GM12892 (cell line): ENCODE measurements at regions not wholly inside any gene's neighbourhood (a gene's known extent, or its start where the extent isn't known, plus 50 kb on each side); places are given as distances from the start of the nearest gene placed in this dataset.

ENCODE experiments used
- DNase-seq: peaks from one replicate; pipeline ENCODE4 v3.0.0; 2011; ENCODE audit not compliant: insufficient read length
- FAIRE-seq: peaks from 2 replicates; lab custom pipeline; 2011; peaks lifted over from hg19 to GRCh38; lab: Jason Lieb, UNC
- POLR2A ChIP-seq: IDR thresholded peaks from 2 replicates; pipeline ENCODE4 v1.6.1; 2011; ENCODE audit warnings: low read depth, low read length, control low read depth
- POLR2AphosphoS5 ChIP-seq: IDR thresholded peaks from 2 replicates; pipeline ENCODE4 v1.6.1; 2011; ENCODE audit warnings: low read depth, low read length, control low read depth
- TAF1 ChIP-seq: IDR thresholded peaks from 2 replicates; pipeline ENCODE4 v1.6.1; 2011; ENCODE audit warnings: low read depth, mild to moderate bottlenecking, control low read depth, low read length, borderline replicate concordance

DNA sequence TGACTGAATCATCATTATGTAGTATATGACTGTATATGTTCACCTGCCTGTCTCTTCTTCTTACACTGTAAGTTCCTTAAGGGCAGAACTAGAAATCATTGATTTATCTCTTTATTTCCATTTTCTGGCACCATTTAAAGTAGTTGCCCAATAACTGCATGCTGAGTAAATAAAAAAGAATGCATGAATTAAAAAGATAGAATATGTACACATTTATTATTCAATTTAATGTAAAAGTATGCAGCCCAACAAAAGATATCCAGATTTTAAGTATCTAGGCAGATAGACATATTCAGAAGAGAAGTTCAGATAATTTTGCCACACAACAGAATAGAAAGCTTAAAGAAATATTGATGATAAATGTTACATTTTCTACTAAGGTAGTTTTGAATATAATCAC, 1244.6 kb upstream of the ADGRL4 start:
- FAIRE-seq (no peak), DNase-seq (no peak)
- TF ChIP-seq TAF1 (no peak), POLR2AphosphoS5 (no peak), POLR2A (no peak)

DNA sequence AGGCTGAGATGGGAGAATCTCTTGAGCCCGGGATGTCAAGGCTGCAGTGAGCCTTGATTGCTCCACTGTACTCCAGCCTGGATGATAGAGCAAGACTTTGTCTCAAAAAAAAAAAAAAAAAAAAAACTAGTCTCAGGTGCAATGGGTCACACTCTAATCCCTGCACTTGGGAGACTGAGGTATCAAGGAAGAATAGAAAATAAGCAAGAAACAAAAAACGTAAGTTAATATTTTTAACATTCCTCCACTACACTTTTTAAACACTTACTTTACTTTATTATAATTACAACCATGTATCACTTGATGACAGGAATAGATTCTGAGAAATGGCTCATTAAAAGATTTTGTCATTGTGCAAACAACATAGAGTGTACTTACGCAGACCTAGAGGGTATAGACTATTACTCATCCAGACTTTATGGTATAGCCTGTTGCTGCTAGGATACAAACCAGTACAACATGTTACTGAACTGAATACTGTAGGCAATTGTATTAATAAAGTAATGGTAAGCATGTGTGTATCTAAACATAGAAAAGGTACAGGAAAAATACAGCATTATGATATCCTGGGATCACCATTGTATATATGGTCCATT, 1244.1 kb upstream of the ADGRL4 start:
- DNase-seq (no peak), FAIRE-seq (no peak)
- no peak for TF ChIP-seq POLR2A
- no peak for TF ChIP-seq TAF1
- no peak for TF ChIP-seq POLR2AphosphoS5

DNA sequence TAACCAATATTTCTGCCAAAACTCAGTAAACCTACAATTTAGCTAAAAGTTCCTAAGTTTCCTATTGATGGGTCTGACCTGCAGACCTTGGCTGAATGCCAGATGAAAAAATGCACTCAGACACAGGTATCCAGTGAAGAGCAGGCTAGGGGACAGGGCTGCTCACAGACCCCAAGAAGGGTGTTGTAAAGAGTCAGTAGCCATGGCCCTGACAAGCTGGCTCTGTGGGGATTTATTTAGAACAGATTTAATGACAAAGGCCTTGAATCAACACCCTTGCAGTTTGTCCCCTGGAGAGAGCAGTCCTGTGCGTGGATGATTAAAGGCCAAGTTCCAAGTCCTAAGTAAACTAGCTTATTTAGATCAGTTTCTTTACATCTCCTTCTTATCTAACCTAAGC, 1243.2 kb upstream of the ADGRL4 start:
- no peak for TF ChIP-seq POLR2A
- no peak for TF ChIP-seq TAF1
- no peak for TF ChIP-seq POLR2AphosphoS5
- DNase-seq (no peak), FAIRE-seq (no peak)

DNA sequence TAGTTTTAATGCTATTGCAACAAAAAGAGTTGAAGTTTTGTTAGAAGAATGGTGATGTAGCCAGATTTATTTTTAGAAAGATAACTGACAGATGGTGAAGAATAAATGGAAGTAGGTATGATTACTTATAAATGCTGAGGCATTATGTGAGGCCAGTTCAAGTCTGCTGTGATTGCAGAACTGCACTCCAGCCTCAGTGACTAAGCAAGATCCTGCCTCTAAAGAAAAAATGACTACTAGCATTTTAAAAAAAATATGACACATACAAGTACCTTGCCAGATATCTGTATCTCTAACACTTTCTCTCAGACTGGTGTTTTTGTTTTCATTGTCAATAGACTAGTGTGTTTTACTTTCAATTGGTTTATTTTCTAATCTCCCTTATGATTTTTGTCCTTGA, 1242.4 kb upstream of the ADGRL4 start:
- DNase-seq (no peak), FAIRE-seq (no peak)
- TF ChIP-seq POLR2A (no peak), POLR2AphosphoS5 (no peak), TAF1 (no peak)

DNA sequence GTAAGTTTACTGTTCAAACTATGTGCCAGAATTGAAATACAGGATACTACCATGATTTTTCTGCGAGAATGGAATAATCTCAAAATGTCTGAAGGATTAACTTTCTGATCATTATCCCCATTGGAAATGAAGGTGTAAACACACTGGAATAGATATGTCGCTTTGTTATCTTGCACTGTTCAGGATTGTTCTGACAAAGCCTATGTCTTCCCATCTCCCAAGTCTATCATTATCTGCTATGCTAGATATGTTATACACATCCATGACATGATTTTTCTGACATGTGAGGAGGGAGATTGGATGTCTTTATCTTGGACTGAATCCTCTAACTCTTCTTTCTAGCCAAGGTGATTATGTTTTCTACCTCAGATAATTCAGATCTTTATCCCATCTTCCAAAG, 1239.3 kb upstream of the ADGRL4 start:
- TF ChIP-seq POLR2A (no peak), TAF1 (no peak), POLR2AphosphoS5 (no peak)
- no peak for DNase-seq
- FAIRE-seq: no peak

DNA sequence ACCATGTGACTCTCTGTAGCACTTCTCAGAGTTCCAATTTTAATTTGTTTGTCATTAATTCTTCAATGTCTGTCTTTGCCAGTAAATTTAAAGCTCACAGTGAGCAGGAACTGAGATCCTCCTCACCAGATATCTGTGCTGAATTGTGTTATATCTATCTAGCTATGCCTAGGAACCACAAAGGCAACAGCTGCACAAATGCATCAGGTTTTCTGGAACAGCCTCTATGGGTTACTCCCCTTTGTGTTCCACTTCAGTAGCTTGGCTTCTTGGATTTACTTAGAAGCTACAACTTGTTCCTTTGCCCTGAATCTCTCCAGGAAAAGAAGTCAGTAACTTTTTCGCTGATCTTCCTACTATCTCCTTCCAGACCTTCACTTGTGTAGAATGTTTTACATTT, 1237.8 kb upstream of the ADGRL4 start:
- DNase-seq: no peak
- no peak for TF ChIP-seq POLR2A
- TF ChIP-seq TAF1: no peak
- no peak for TF ChIP-seq POLR2AphosphoS5
- FAIRE-seq: no peak

DNA sequence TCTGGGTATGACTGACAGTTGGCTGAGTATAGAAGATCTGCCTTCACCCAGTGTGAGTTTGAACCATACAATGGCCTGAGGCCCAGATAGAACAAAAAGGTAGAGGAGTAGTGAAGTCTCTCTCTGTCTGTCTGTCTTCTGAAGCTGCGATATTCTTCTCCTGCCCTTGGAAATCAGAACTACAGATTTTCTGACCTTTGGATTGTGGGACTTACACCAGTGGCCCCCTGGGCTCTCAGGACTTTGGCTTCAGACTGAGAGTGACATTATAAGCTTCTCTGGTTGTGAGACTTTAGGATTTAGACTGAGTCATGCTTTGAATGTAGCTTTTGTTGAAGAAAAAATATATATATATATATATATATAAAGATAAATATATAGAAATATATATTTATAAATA, 1235.0 kb upstream of the ADGRL4 start:
- TF ChIP-seq POLR2A: no peak
- TF ChIP-seq POLR2AphosphoS5: no peak
- no peak for TF ChIP-seq TAF1
- no peak for DNase-seq
- no peak for FAIRE-seq

DNA sequence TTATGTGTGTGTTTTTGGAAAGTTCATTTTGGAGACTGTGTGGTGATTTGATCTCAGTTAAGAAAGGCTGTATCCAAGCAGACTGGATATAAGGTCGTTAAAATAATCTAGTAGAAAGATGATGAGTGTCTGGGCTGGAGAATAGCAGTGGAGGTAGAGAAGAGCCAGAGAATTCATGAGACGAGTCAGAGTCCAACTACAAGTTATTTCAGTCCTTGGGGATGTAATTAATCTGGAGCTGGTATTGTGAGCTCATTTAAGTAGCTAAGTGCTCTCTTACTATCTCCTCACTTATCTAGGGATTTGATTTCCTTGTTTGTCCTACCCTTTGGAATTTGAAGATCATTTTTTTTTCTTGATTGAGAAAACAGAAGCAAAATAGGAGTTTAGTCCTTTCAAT, 1219.0 kb upstream of the ADGRL4 start:
- DNase-seq (no peak), FAIRE-seq (no peak)
- TF ChIP-seq POLR2A: no peak
- no peak for TF ChIP-seq TAF1
- TF ChIP-seq POLR2AphosphoS5: no peak

DNA sequence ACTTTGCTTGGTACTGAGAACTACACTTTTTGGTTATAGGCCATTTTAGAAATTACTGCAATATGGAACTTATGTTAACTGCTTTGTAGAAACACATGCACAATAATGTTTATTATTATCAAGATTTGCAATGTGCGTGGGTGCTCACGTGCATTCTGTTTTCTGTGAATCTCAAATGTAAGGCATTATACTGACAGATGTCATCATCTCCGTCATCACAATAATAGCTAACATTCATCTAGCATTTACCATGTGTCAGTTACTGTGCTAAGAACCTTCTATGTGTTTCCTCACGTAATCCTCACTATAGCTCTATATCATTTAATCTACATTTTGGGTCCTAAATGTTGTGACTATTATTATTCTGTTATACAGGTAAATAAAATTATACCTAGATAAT, 1214.8 kb upstream of the ADGRL4 start:
- no peak for TF ChIP-seq TAF1
- no peak for TF ChIP-seq POLR2AphosphoS5
- no peak for TF ChIP-seq POLR2A
- FAIRE-seq: no peak
- no peak for DNase-seq

DNA sequence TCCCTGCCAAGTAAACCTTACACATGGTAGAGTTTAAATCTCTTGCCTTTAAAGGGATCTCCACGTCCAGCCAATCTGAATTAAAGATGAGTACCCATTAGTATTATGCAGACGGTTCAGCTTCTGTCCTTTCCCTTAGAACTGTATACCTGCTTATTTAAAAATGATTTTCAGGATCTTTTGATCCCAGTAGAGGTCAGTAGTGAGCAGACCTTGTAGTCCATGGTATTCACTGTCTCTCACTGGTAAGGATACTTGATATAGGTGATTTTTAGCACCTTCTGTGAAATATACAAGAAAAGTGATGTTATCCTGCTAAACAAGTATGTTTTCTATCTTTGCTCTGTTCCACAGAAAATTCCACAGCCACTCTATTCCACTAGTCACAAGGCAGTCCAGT, 1211.6 kb upstream of the ADGRL4 start:
- peak; percentile 21 for FAIRE-seq
- TF ChIP-seq POLR2AphosphoS5 (no peak), TAF1 (no peak), POLR2A (no peak)
- DNase-seq: no peak

DNA sequence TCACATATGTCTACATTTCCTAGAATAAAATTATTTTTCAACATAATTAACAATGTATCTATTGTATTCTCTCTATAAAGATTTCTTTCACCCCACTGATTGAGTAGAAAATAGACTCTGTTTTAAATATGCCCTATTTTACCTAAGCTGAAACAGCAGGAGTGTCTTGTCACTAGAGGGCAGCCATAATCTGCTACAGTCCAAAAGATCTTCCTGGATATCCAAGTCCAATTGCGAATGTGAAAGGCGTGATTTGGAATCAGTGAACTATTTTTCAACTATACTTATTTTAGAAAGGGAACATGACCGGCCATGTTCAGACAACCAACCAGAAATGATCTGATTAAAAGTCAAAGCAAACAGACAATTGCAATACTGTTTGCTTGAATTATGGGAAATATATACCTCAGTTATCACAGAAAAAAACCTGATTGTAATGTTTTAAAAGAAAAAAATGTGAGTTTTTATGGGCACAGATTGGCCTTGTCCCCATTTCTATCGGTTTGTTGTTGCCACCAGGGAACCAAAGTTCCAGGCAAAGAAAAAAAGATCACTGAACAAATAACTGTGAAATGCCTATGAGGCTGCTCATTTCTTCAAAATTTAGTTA, 1211.0 kb upstream of the ADGRL4 start:
- TF ChIP-seq POLR2A (no peak), POLR2AphosphoS5 (no peak), TAF1 (no peak)
- FAIRE-seq (no peak), DNase-seq (no peak)

DNA sequence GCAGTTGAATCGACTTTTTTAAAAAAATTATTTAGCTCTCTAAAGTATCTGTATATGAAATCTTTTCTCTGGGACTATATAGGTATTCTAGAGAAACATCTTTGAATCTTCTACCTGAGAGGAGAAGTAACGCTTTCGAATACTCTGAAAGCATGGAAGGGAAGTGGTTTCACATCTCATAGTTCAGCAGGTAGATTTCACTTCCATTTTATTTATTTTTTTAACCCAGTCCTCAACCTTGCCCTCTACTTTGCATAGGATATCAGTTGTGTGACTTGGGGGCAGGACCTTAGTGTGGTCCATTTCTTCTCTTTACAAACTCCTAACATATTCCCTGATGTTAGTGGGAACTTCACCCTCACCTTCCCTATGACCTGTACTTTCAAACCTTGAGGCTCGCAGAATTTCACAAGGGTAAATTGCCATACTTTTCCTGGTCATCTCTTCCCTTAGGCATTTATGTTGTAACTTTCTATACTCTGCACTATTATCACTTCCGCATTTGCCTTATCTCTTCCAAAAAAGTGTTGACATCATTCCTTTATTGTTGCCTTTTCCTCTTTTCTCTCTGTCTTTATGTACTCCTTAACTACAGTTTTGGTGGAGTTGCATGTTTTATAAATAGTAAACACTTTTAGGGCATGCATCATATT, 1208.5 kb upstream of the ADGRL4 start:
- no peak for TF ChIP-seq POLR2A
- no peak for TF ChIP-seq TAF1
- TF ChIP-seq POLR2AphosphoS5: no peak
- DNase-seq (no peak), FAIRE-seq (no peak)
